ENCODE measurements at regions not wholly inside any gene's neighbourhood (a gene's known extent, or its start where the extent isn't known, plus 50 kb on each side); places are given as distances from the start of the nearest gene placed in this dataset.
"Not testable (repeated sequence)": the region's sequence is repeated elsewhere in the genome, so short reads cannot be mapped to it uniquely, and the experiment has no call there.

DNA sequence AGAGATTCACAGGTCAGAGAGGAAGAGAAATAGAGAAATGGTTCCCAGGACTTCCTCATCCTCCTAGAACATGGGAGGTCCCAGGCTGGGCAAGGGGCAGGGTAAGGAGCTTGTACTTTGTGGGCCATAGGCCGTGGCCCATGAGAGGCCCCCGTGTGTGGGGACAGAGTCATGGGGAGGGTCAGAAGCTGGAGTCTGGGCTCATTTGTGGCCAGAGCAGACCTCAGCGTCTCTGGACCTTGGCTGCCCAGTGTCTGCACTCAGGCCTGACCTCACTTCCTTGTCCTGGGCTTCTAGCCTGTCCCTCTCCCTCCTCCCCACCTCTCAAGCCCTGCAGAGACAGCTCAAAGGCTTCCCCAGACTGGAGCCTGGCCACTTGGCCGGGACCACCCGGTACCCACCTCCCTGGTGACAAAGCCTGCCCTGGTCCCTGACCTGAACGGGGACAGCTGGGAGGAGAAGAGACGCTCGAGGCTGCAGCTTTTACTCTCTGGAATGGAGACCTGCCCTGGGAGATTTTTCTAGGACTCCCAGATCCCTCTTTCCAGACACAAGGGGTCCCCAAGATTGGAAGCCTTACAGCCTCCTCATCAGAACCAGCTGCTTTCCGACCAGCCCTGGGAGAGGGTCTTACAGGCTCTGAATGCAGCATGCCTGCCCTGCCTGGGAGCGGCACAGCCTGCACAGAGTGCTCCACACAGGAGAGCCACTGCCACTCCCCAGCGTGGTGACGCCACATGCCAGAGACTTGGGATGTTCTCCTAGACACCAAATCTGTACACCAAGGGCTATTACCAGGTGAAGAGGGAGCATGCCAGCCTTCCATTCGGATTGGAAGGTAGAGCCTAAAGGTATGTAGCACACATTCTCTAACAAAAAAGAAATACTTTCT lies 569.0 kb upstream of the B3GAT1 start:
- ATAC-seq, result no peak
- Histone ChIP-seq H3K27ac (ENCODE audit: low read length) (no peak overlapping the region), H3K36me3 (ENCODE audit: control insufficient read depth, insufficient read depth, low read length) (no peaks in the 10 kb centered on the region), H3K9me3 (ENCODE audit: control insufficient read depth, insufficient read depth, low read depth, low read length) (no peaks in the 10 kb centered on the region), H3K4me1 (ENCODE audit: control insufficient read depth, insufficient read depth, low read length) (no peaks in the 10 kb centered on the region; the same call in 1 of the 2 replicates), H3K4me3 (ENCODE audit: low read depth in 2 of 2, low read length in 2 of 2) (no peak overlapping the region), H3K27me3 (ENCODE audit: control insufficient read depth, insufficient read depth, low read length) (no peaks in the 10 kb centered on the region)
- BruUV-seq (replicated peaks), result no TSS peak
- ChIA-PET POLR2A (no interaction called here), CTCF (no interaction called here)
- in situ Hi-C loops (cut with HindIII; ENCODE audit: low pct_unique_long_range_greater_than_20kb, low sequenced_read_pairs), result no loop called here
- TF ChIP-seq, protein P1, sequence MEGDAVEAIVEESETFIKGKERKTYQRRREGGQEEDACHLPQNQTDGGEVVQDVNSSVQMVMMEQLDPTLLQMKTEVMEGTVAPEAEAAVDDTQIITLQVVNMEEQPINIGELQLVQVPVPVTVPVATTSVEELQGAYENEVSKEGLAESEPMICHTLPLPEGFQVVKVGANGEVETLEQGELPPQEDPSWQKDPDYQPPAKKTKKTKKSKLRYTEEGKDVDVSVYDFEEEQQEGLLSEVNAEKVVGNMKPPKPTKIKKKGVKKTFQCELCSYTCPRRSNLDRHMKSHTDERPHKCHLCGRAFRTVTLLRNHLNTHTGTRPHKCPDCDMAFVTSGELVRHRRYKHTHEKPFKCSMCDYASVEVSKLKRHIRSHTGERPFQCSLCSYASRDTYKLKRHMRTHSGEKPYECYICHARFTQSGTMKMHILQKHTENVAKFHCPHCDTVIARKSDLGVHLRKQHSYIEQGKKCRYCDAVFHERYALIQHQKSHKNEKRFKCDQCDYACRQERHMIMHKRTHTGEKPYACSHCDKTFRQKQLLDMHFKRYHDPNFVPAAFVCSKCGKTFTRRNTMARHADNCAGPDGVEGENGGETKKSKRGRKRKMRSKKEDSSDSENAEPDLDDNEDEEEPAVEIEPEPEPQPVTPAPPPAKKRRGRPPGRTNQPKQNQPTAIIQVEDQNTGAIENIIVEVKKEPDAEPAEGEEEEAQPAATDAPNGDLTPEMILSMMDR (IDR thresholded peaks at IDR 0.05), result no peak
- TF ChIP-seq, protein P2, sequence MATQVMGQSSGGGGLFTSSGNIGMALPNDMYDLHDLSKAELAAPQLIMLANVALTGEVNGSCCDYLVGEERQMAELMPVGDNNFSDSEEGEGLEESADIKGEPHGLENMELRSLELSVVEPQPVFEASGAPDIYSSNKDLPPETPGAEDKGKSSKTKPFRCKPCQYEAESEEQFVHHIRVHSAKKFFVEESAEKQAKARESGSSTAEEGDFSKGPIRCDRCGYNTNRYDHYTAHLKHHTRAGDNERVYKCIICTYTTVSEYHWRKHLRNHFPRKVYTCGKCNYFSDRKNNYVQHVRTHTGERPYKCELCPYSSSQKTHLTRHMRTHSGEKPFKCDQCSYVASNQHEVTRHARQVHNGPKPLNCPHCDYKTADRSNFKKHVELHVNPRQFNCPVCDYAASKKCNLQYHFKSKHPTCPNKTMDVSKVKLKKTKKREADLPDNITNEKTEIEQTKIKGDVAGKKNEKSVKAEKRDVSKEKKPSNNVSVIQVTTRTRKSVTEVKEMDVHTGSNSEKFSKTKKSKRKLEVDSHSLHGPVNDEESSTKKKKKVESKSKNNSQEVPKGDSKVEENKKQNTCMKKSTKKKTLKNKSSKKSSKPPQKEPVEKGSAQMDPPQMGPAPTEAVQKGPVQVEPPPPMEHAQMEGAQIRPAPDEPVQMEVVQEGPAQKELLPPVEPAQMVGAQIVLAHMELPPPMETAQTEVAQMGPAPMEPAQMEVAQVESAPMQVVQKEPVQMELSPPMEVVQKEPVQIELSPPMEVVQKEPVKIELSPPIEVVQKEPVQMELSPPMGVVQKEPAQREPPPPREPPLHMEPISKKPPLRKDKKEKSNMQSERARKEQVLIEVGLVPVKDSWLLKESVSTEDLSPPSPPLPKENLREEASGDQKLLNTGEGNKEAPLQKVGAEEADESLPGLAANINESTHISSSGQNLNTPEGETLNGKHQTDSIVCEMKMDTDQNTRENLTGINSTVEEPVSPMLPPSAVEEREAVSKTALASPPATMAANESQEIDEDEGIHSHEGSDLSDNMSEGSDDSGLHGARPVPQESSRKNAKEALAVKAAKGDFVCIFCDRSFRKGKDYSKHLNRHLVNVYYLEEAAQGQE (IDR thresholded peaks at IDR 0.05; ENCODE audit: insufficient read depth in 1 of 2, low read depth in 2 of 2, low read length in 1 of 2), result no peak
- no peak for DNase-seq (ENCODE audit: low read depth, low spot score)
- intact Hi-C loops (cut with micrococcal nuclease; ENCODE audit: unreplicated experiment), result no loop called here

DNA sequence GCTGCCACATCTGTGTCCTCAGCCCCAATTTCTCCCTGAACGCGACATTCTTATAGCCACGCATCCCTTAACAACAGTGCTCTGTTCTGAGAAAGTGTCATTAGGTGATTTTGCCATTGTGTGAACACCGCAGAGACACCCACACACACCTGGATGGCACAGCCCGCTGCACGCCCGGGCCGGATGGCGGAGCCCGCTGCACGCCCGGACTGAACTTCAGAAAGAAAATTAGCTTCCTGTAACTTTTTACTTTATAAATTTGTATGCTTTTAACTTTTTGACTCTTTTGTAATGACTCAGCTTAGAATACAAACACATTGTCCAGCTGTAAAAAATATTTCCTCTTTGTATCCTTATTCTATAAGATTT lies 567.0 kb upstream of the B3GAT1 start:
- POLR2A ChIA-PET; H3K4me1 ChIP-seq (ENCODE audit: control insufficient read depth, insufficient read depth, low read length); H3K9me3 ChIP-seq (ENCODE audit: control insufficient read depth, insufficient read depth, low read depth, low read length); H3K36me3 ChIP-seq (ENCODE audit: control insufficient read depth, insufficient read depth, low read length); in situ Hi-C loops (cut with HindIII; ENCODE audit: low pct_unique_long_range_greater_than_20kb, low sequenced_read_pairs); CTCF ChIA-PET; BruUV-seq (replicated peaks); H3K27me3 ChIP-seq (ENCODE audit: control insufficient read depth, insufficient read depth, low read length); ATAC-seq; H3K4me3 ChIP-seq (ENCODE audit: low read depth in 2 of 2, low read length in 2 of 2); H3K27ac ChIP-seq (ENCODE audit: low read length); intact Hi-C loops (cut with micrococcal nuclease; ENCODE audit: unreplicated experiment); DNase-seq (ENCODE audit: low read depth, low spot score): not testable (repeated sequence)

DNA sequence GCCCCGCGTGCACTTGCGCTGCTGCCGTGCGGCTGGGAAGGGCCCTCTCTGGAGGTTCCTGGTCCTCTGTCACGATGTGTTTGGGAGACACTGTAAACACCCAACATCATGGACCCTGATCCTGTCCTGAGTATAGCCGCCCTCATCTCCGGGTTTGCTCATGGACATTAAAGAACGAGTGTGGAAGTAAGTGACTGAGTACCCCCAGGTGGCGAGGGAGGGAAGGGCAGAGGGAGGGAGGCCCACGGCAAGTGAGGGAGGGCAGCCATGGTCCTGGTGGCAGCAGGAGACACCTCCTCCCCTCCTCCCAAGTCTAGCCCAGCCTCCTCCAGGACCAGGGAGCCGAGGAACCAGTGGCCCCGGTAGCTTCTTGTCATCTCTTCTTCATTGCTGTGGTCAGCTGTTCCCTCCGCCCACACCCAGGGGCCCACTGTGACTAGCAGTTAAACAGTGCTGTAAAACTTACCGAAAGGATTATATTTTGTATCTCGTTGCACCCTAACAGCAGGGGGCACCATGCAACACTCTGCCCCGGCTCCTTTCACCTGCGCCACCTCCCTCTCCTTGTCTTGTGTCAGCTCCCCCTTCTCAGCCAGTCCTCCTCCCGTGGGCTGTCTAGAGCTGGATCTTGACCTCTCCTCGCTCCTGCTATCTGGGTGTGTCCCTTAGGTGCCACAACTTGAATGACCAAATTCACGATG lies 566.5 kb upstream of the B3GAT1 start:
- Histone ChIP-seq H3K4me1 (ENCODE audit: control insufficient read depth, insufficient read depth, low read length) (no peaks in the 10 kb centered on the region; the same call in 1 of the 2 replicates), H3K4me3 (ENCODE audit: low read depth in 2 of 2, low read length in 2 of 2) (no peak overlapping the region), H3K36me3 (ENCODE audit: control insufficient read depth, insufficient read depth, low read length) (no peaks in the 10 kb centered on the region), H3K27ac (ENCODE audit: low read length) (no peak overlapping the region), H3K9me3 (ENCODE audit: control insufficient read depth, insufficient read depth, low read depth, low read length) (no peaks in the 10 kb centered on the region), H3K27me3 (ENCODE audit: control insufficient read depth, insufficient read depth, low read length) (no peaks in the 10 kb centered on the region)
- ChIA-PET POLR2A (no interaction called here), CTCF (no interaction called here)
- TF ChIP-seq TCF7L2 (IDR thresholded peaks at IDR 0.05; ENCODE audit: low read depth, low read length) (no peak), POLR2AphosphoS5 (IDR thresholded peaks at IDR 0.05; ENCODE audit: low read depth, low read length) (no peak), SIN3A (IDR thresholded peaks at IDR 0.05; ENCODE audit: borderline replicate concordance, insufficient read depth, low read depth, low read length) (no peak)
- TF ChIP-seq, protein P1 (IDR thresholded peaks at IDR 0.05), result no peak; the same call in 1 of the 2 replicates
- TF ChIP-seq, protein P2 (IDR thresholded peaks at IDR 0.05; ENCODE audit: insufficient read depth in 1 of 2, low read depth in 2 of 2, low read length in 1 of 2), result no peak
- in situ Hi-C loops (cut with HindIII; ENCODE audit: low pct_unique_long_range_greater_than_20kb, low sequenced_read_pairs), result no loop called here
- intact Hi-C loops (cut with micrococcal nuclease; ENCODE audit: unreplicated experiment), result no loop called here
- BruUV-seq (replicated peaks), result no TSS peak
- DNase-seq (ENCODE audit: low read depth, low spot score), result no peak
- ATAC-seq, result peak; percentile 37

All from Panc1 (cell line).